Lower leg skin (tissue), 4 donors: ENCODE measurements at regions not wholly inside any gene's neighbourhood (a gene's known extent, or its start where the extent isn't known, plus 50 kb on each side); places are given as distances from the start of the nearest gene placed in this dataset.

Experiments used
- DNase-seq, 2 donors: peaks; one replicate each; pipeline ENCODE4 v3.0.0-alpha.2; 2019; ENCODE audit warnings: low spot score in 2 of 2
- H3K4me3 ChIP-seq: fragments of 200-600 bp; sonication (generic); 2 replicates; pipeline ENCODE4 v1.5.1; 2017; ENCODE audit warnings: mild to moderate bottlenecking, low read depth; ENCODE audit not compliant: poor library complexity, severe bottlenecking
- CTCF ChIP-seq, 3 donors: fragments of 450-650 bp; IDR thresholded peaks; one replicate each; pipeline ENCODE4 v1.5.1; 2016; ENCODE audit warnings: antibody characterized with exemption in 3 of 3, mild to moderate bottlenecking in 3 of 3, moderate library complexity in 2 of 3
- POLR2A ChIP-seq, 2 donors: fragments of 450-650 bp; IDR thresholded peaks; one replicate each; pipeline ENCODE4 v1.6.1; 2016 to 2017; ENCODE audit warnings: antibody characterized with exemption in 2 of 2, mild to moderate bottlenecking in 1 of 2, moderate library complexity in 1 of 2
- WGBS, 2 donors: methylation state at CpG; one replicate each; pipeline ENCODE4 v1.1.5; 2018; 5-methylcytosine and 5-hydroxymethylcytosine counted together
- intact Hi-C: fragments of 100-400 bp; cut with DNase I; formaldehyde crosslinking; loops from one replicate; pipeline ENCODE4 v1.15.0; 2023; ENCODE audit warnings: low total_unique reads

DNA sequence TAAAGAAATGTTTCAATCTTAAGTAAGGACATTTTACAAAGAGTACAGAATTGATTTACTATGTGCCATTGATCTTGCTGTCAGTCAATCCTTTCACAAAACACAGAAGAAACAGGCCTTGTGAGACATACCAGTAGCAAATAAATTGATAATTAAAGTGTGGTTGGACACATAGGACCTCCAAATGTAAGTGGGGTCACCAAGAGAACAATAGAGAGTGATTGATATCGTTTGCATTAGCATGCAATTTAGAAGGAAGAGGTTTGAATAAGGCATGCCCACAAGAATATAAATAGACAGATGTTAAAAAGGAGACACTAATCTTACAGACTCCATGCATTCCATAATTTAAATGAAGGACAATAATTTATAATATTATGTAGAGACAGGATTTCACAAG, 1628.3 kb downstream of the PCDH9 start:
- no peak overlapping the region for H3K4me3 ChIP-seq
- WGBS, 2 donors, result 70 to 81% methylated on average over 1 of the region's 1 CpG
- intact Hi-C loops, result no loop called here
- TF ChIP-seq CTCF (IDR thresholded peaks at IDR 0.05), result no peak
- no peak for TF ChIP-seq POLR2A (IDR thresholded peaks at IDR 0.05)
- no peak for DNase-seq

DNA sequence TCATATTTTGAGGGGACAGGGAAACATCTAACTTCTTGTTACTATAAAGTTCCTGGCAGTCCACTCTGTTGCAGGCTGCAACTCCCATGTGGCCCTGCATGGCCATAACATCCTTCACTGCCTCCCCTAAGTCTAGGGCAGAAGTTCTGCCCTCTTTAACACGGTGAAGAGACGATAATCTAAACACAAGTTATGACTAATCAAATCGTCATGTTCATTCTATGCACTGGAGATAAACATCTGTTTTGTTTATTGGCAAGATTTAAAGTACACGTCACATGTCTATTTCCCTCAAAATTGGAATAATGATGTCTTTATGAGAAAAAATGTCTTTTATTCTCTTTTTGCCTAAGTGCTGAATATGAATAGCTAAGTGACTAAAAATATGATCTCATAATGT, 1629.4 kb downstream of the PCDH9 start:
- no peak for DNase-seq
- intact Hi-C loops, result no loop called here
- no peak for TF ChIP-seq CTCF (IDR thresholded peaks at IDR 0.05)
- no peak for TF ChIP-seq POLR2A (IDR thresholded peaks at IDR 0.05)
- no peak overlapping the region for H3K4me3 ChIP-seq
- 29 to 30% methylated on average over 4 of the region's 4 CpGs for WGBS, 2 donors

DNA sequence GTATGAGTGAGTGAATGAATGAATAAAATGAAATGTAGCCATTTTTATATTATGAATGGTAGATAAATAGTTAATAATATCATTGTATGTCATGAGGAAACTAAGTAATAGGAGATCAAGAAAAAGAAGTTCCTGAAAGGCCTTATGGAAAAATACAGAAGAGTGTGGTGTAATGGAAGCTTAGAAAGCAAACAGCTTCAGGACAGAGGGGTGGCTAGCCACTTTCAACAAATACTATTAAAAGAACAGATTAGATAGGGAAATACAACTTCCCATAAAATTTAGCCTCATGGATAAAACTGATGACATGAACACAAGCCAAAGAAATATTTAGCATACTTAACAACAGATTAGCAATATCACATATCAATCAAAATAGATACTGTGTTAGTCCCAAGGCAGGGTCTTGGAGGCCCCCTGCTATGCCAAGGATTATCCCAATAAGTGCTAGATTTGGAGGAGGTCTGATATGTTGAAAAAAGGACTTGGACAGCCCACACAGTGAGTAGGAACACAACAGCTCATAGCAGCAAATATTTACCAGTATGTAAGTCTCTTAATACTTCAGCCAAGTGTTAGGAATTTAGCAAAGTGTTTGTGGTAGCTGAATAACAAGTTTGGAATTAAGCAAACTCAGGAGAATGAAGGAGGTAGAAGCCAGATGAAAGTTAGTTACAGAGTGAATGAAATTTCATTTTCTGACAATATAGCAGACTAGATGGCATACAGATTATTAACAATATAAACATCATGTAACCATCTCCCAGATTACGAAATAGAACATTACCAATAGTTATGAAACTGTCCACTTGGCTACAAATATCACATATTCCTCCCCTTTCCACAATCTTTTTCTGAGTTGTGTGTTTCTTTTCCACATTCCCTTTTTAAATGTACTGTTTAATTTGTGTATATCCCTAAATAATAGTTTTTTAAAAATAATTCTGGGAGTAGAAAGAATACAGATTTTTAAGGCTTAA, 1632.0 kb downstream of the PCDH9 start:
- TF ChIP-seq POLR2A (IDR thresholded peaks at IDR 0.05) (no peak), CTCF (IDR thresholded peaks at IDR 0.05) (no peak)
- H3K4me3 ChIP-seq, result no peak overlapping the region
- intact Hi-C loops, result no loop called here
- 66 to 76% methylated on average over 1 of the region's 1 CpG for WGBS, 2 donors
- DNase-seq, result no peak

DNA sequence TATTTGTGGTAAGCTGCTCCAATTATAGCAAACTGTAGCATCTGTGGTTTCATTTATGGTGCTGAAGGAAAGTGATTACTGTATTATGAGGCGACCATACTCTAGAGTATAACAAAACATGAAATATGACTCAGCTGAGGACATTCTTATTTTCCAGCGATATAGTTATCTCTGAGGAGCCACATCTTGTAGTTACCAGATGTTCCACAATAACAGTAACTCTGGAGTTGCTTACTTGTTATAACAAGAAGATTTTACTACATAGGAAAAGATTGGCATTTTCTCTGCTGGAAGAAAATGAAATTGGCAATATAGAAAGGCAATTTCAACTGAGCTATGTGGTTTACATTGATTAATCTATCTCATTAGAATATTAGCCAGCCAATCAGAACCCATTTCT, 1634.2 kb downstream of the PCDH9 start:
- DNase-seq, result no peak
- intact Hi-C loops, result no loop called here
- no peak for TF ChIP-seq POLR2A (IDR thresholded peaks at IDR 0.05)
- TF ChIP-seq CTCF (IDR thresholded peaks at IDR 0.05), result no peak
- WGBS, 2 donors, result 65 to 72% methylated on average over 2 of the region's 2 CpGs
- H3K4me3 ChIP-seq, result no peak overlapping the region

DNA sequence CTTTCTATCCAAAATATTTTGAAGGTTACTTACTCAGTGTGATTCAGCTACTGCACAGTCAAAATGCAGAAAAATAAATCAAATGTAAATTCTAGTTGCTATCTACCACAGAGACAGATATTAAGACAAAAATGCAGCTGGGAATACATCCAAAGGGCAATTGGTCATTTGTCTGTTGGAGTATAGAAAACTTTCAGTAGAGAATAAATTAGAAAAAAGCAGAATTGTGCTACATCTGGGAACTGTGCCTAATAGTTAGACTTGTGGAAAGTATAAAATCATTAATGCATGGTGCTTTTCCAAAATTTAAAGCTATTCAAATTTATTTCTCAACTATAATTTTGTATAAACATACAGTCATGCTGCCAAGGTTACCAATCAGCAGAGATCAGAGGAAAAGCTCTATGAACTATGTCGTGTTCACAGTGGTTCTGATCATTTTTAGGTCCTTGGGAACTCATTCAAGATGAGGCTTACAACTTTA, 1635.8 kb downstream of the PCDH9 start:
- intact Hi-C loops, result no loop called here
- no peak overlapping the region for H3K4me3 ChIP-seq
- no peak for DNase-seq
- no peak for TF ChIP-seq POLR2A (IDR thresholded peaks at IDR 0.05)
- no peak for TF ChIP-seq CTCF (IDR thresholded peaks at IDR 0.05)
- WGBS, 2 donors, result 23 to 27% methylated on average over 1 of the region's 1 CpG
